ENCODE measurements at regions not wholly inside any gene's neighbourhood (a gene's known extent, or its start where the extent isn't known, plus 50 kb on each side); places are given as distances from the start of the nearest gene placed in this dataset.

DNA sequence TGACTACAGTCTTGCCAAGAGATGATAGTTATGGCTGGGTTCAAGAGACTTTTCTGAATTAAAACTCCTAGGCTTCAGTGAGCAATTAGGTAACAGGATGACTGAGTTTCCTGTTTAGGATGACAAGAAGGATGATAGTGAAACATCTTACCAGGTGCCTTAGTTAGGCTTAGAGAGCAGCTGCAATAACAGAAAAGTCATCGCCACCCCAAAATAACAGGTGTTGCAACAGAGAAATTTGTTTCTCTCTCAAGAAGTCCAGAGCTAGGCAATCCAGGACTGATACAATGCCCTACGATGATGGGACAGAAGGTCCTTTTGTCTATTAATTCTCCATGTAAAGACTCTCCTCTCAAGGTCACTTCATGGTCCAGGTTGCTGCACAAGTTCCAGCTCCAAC lies 361.8 kb downstream of the CAAP1 start:
- Histone ChIP-seq H3K27me3 (ENCODE audit: control insufficient read depth, insufficient read depth, low read length) (no peaks in the 10 kb centered on the region), H3K4me3 (ENCODE audit: low read depth, low read length) (no peak overlapping the region), H3K27ac (ENCODE audit: low read depth, low read length) (no peak overlapping the region), H3K9me3 (ENCODE audit: control insufficient read depth, insufficient read depth, low read length) (no peaks in the 10 kb centered on the region)
- DNase-seq (ENCODE audit: low read depth, low spot score), result no peak
- CTCF ChIA-PET, result no interaction called here
- POLR2A ChIA-PET, result no interaction called here
- TF ChIP-seq, protein P1, sequence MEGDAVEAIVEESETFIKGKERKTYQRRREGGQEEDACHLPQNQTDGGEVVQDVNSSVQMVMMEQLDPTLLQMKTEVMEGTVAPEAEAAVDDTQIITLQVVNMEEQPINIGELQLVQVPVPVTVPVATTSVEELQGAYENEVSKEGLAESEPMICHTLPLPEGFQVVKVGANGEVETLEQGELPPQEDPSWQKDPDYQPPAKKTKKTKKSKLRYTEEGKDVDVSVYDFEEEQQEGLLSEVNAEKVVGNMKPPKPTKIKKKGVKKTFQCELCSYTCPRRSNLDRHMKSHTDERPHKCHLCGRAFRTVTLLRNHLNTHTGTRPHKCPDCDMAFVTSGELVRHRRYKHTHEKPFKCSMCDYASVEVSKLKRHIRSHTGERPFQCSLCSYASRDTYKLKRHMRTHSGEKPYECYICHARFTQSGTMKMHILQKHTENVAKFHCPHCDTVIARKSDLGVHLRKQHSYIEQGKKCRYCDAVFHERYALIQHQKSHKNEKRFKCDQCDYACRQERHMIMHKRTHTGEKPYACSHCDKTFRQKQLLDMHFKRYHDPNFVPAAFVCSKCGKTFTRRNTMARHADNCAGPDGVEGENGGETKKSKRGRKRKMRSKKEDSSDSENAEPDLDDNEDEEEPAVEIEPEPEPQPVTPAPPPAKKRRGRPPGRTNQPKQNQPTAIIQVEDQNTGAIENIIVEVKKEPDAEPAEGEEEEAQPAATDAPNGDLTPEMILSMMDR (IDR thresholded peaks at IDR 0.05; ENCODE audit: low read depth, low read length), result no peak

DNA sequence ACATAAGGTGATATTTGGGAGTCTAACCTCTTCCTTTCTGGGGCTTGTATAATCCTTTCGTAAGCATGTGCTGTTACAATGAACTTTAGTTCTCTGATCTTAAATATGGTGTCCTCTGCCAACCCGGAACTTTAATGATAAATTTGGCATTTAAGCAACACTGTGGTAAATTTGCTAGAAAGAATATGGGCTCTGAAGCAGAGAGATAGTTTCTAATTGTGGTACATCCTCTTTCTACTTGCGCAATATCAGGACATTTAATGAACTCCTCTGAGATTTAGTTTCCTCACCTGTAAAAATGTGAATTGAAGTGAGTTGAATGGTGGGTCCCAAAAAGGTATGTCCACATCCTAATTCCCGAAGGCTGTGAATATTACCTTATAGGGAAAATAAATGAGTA lies 364.7 kb downstream of the CAAP1 start:
- TF ChIP-seq, protein P1 (IDR thresholded peaks at IDR 0.05; ENCODE audit: low read depth, low read length), result no peak
- no peak for DNase-seq (ENCODE audit: low read depth, low spot score)

DNA sequence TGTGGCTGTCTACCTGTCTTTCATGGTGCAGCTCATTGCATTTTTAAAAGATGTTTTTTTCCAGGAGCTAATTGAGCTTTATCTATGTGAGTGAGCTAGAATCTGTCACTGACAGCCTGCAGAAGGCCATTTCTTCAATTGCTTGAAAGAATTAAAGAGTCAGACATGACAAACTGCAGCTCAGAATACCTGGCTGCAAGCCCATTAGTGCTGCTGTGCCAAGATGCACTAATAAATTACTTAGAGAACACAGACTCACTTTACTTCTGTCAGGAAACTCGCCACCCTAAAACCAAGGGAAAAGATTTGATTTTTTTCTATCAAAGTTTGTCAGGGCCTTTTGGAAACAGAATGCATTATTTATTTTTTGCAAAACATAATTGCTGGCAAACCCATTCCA lies 368.3 kb downstream of the CAAP1 start:
- CTCF ChIA-PET, result no interaction called here
- DNase-seq (ENCODE audit: low read depth, low spot score), result no peak

More for the DNA sequence above, 364.7 kb downstream of the CAAP1 start:
- Histone ChIP-seq H3K27ac (ENCODE audit: low read depth, low read length) (no peak overlapping the region), H3K27me3 (ENCODE audit: control insufficient read depth, insufficient read depth, low read length) (no peaks in the 10 kb centered on the region), H3K9me3 (ENCODE audit: control insufficient read depth, insufficient read depth, low read length) (no peaks in the 10 kb centered on the region; the same call in 1 of the 2 replicates), H3K4me3 (ENCODE audit: low read depth, low read length) (no peak overlapping the region)
- ChIA-PET POLR2A (no interaction called here), CTCF (no interaction called here)

DNA sequence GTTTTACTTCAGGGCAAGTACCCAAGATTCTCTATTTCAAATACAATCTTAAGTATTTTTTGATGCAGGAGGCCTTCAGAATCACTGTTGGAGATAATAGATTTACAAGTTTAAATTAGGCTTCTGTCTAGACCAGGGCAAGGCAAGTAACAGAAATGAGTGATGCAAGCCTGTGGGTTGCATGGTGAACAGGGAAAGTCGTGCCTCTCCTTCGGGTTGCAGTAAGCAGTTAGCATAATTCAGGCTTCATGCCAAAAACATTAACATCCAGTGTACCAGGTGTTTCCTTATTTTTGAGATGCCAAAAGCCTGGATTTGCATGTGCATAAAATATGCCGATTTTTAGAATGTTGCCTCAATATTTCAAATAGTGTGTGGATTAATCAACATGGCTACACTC lies 369.0 kb downstream of the CAAP1 start:
- ChIA-PET CTCF (no interaction called here), POLR2A (no interaction called here)
- TF ChIP-seq, protein P1 (IDR thresholded peaks at IDR 0.05; ENCODE audit: low read depth, low read length), result no peak
- DNase-seq (ENCODE audit: low read depth, low spot score), result no peak
- Histone ChIP-seq H3K27ac (ENCODE audit: low read depth, low read length) (no peak overlapping the region), H3K9me3 (ENCODE audit: control insufficient read depth, insufficient read depth, low read length) (peaks cover 7% of the 10 kb centered on the region), H3K27me3 (ENCODE audit: control insufficient read depth, insufficient read depth, low read length) (no peaks in the 10 kb centered on the region), H3K4me3 (ENCODE audit: low read depth, low read length) (no peak overlapping the region)

More for the DNA sequence above, 368.3 kb downstream of the CAAP1 start:
- Histone ChIP-seq H3K27ac (ENCODE audit: low read depth, low read length) (no peak overlapping the region), H3K9me3 (ENCODE audit: control insufficient read depth, insufficient read depth, low read length) (peaks cover 6% of the 10 kb centered on the region), H3K4me3 (ENCODE audit: low read depth, low read length) (no peak overlapping the region), H3K27me3 (ENCODE audit: control insufficient read depth, insufficient read depth, low read length) (no peaks in the 10 kb centered on the region)
- TF ChIP-seq, protein P1 (IDR thresholded peaks at IDR 0.05; ENCODE audit: low read depth, low read length), result no peak
- POLR2A ChIA-PET, result no interaction called here

DNA sequence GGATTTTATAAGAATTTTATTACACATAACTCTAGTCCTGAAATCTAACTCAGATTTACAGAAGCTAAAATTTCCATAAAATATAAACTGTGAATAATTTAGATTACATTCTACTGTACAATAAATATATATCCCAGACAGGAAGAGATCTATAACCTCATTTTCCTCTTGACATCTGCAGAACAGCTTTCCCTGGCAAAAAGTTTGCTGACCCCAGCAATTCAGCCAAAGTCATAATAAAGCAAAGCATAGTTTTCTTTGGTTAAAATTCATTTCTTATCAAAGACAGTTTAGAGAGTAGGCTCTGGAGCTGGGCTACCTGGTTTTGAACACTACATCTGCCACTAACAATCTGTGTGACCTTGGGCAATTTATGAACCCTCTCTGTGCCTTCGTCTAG lies 372.5 kb downstream of the CAAP1 start:
- no peak for DNase-seq (ENCODE audit: low read depth, low spot score)
- H3K4me3 ChIP-seq (ENCODE audit: low read depth, low read length), result no peak overlapping the region
- TF ChIP-seq, protein P1 (IDR thresholded peaks at IDR 0.05; ENCODE audit: low read depth, low read length), result no peak
- H3K27me3 ChIP-seq (ENCODE audit: control insufficient read depth, insufficient read depth, low read length), result no peaks in the 10 kb centered on the region
- H3K9me3 ChIP-seq (ENCODE audit: control insufficient read depth, insufficient read depth, low read length), result peaks cover 7% of the 10 kb centered on the region
- POLR2A ChIA-PET, result no interaction called here
- no peak overlapping the region for H3K27ac ChIP-seq (ENCODE audit: low read depth, low read length)
- CTCF ChIA-PET, result no interaction called here

All from AG04450 (cell line).